Activated naive CD8-positive, alpha-beta T cell treated with anti-CD3 and anti-CD28 coated beads, Interleukin-2, amount 50 U/mL, for 24 hours (primary cell): ENCODE measurements at regions not wholly inside any gene's neighbourhood (a gene's known extent, or its start where the extent isn't known, plus 50 kb on each side); places are given as distances from the start of the nearest gene placed in this dataset.

Source experiments
- ATAC-seq: fragments of 150-1000 bp; cut with Tn5 transposase; one replicate; pipeline ENCODE4 v1.10.0; 2021
- DNase-seq: peaks from one replicate; pipeline ENCODE4 v3.0.0; 2021
- H3K27ac Mint-ChIP-seq: one replicate; pipeline ENCODE4 v1.8.0; 2021; ENCODE audit warnings: mild to moderate bottlenecking, mixed read lengths
- H3K27me3 Mint-ChIP-seq: one replicate; pipeline ENCODE4 v1.8.0; 2021; ENCODE audit warnings: mixed read lengths
- H3K36me3 Mint-ChIP-seq: one replicate; pipeline ENCODE4 v1.8.0; 2021; ENCODE audit warnings: low read depth, mixed read lengths
- H3K4me1 Mint-ChIP-seq: one replicate; pipeline ENCODE4 v1.8.0; 2021; ENCODE audit warnings: mixed read lengths
- H3K4me3 Mint-ChIP-seq: one replicate; pipeline ENCODE4 v1.8.0; 2021; ENCODE audit warnings: mild to moderate bottlenecking, moderate library complexity, mixed read lengths
- H3K9me3 Mint-ChIP-seq: one replicate; pipeline ENCODE4 v1.8.0; 2021; ENCODE audit warnings: mixed read lengths

GRCh38 chr1:108082738-108083562 lies 117.2 kb downstream of the SLC25A24 start:
- H3K27me3 Mint-ChIP-seq, result no peaks in the 10 kb centered on the region
- no peak overlapping the region for H3K4me3 Mint-ChIP-seq
- H3K27ac Mint-ChIP-seq, result peak overlapping the region; percentile 52
- peaks cover 60% of the 10 kb centered on the region for H3K4me1 Mint-ChIP-seq
- DNase-seq (peak; percentile 7), ATAC-seq (peak; percentile 52)
- peaks cover 5% of the 10 kb centered on the region for H3K36me3 Mint-ChIP-seq
- H3K9me3 Mint-ChIP-seq, result peaks cover 9% of the 10 kb centered on the region

- no peak for DNase-seq
- Mint-ChIP-seq H3K9me3 (peaks cover 9% of the 10 kb centered on the region), H3K27ac (peak overlapping the region; percentile 84), H3K4me1 (peaks cover 69% of the 10 kb centered on the region), H3K27me3 (no peaks in the 10 kb centered on the region), H3K36me3 (peaks cover 5% of the 10 kb centered on the region), H3K4me3 (peak overlapping the region; percentile 1)
- ATAC-seq, result no peak
Observed at GRCh38 chr1:108082001-108082400, 117.0 kb upstream of the VAV3 start.

- peaks cover 69% of the 10 kb centered on the region for H3K4me1 Mint-ChIP-seq
- H3K9me3 Mint-ChIP-seq, result peaks cover 9% of the 10 kb centered on the region
- peak overlapping the region; percentile 21 for H3K4me3 Mint-ChIP-seq
- DNase-seq (peak; percentile 60), ATAC-seq (peak; percentile 82)
- H3K27me3 Mint-ChIP-seq, result no peaks in the 10 kb centered on the region
- H3K36me3 Mint-ChIP-seq, result peaks cover 5% of the 10 kb centered on the region
- H3K27ac Mint-ChIP-seq, result peak overlapping the region; percentile 84
Observed at GRCh38 chr1:108080448-108080847, 115.5 kb upstream of the VAV3 start.

- peaks cover 5% of the 10 kb centered on the region for H3K36me3 Mint-ChIP-seq
- peak; percentile 34 for ATAC-seq
Observed at GRCh38 chr1:108079440-108080025, 114.6 kb upstream of the VAV3 start.

GRCh38 chr1:108077991-108078390 lies 113.0 kb upstream of the VAV3 start:
- Mint-ChIP-seq H3K4me3 (peak overlapping the region; percentile 10), H3K4me1 (peaks cover 59% of the 10 kb centered on the region), H3K27me3 (no peaks in the 10 kb centered on the region), H3K27ac (peak overlapping the region; percentile 82), H3K36me3 (peaks cover 5% of the 10 kb centered on the region), H3K9me3 (peaks cover 9% of the 10 kb centered on the region)
- DNase-seq (no peak), ATAC-seq (no peak)

More at GRCh38 chr1:108079440-108080025, 114.6 kb upstream of the VAV3 start:
- DNase-seq, result peak; percentile 50
- H3K27ac Mint-ChIP-seq, result peak overlapping the region; percentile 84
- H3K27me3 Mint-ChIP-seq, result no peaks in the 10 kb centered on the region
- peaks cover 9% of the 10 kb centered on the region for H3K9me3 Mint-ChIP-seq
- peaks cover 69% of the 10 kb centered on the region for H3K4me1 Mint-ChIP-seq
- peak overlapping the region; percentile 21 for H3K4me3 Mint-ChIP-seq

- no peaks in the 10 kb centered on the region for H3K36me3 Mint-ChIP-seq
- ATAC-seq (no peak), DNase-seq (no peak)
- H3K27ac Mint-ChIP-seq, result no peak overlapping the region
- H3K4me1 Mint-ChIP-seq, result peaks cover 39% of the 10 kb centered on the region
- H3K4me3 Mint-ChIP-seq, result no peak overlapping the region
- no peaks in the 10 kb centered on the region for H3K9me3 Mint-ChIP-seq
- H3K27me3 Mint-ChIP-seq, result no peaks in the 10 kb centered on the region
Observed at GRCh38 chr1:108075055-108075454, 110.1 kb upstream of the VAV3 start.

GRCh38 chr1:108072776-108073175 lies 107.8 kb upstream of the VAV3 start:
- H3K27ac Mint-ChIP-seq, result no peak overlapping the region
- no peaks in the 10 kb centered on the region for H3K9me3 Mint-ChIP-seq
- DNase-seq (no peak), ATAC-seq (no peak)
- peaks cover 23% of the 10 kb centered on the region for H3K4me1 Mint-ChIP-seq
- H3K36me3 Mint-ChIP-seq, result no peaks in the 10 kb centered on the region
- no peak overlapping the region for H3K4me3 Mint-ChIP-seq
- no peaks in the 10 kb centered on the region for H3K27me3 Mint-ChIP-seq

- Mint-ChIP-seq H3K4me3 (no peak overlapping the region), H3K36me3 (no peaks in the 10 kb centered on the region), H3K27me3 (no peaks in the 10 kb centered on the region), H3K27ac (no peak overlapping the region), H3K4me1 (peaks cover 21% of the 10 kb centered on the region), H3K9me3 (no peaks in the 10 kb centered on the region)
- ATAC-seq (no peak), DNase-seq (no peak)
Observed at GRCh38 chr1:108072212-108072611, 107.2 kb upstream of the VAV3 start.

- Mint-ChIP-seq H3K4me3 (no peak overlapping the region), H3K4me1 (peaks cover 25% of the 10 kb centered on the region), H3K27me3 (no peaks in the 10 kb centered on the region), H3K27ac (no peak overlapping the region), H3K9me3 (no peaks in the 10 kb centered on the region), H3K36me3 (no peaks in the 10 kb centered on the region)
- ATAC-seq (peak; percentile 36), DNase-seq (no peak)
Observed at GRCh38 chr1:108071601-108072000, 106.6 kb upstream of the VAV3 start.

- Mint-ChIP-seq H3K4me3 (no peak overlapping the region), H3K27ac (no peak overlapping the region), H3K9me3 (no peaks in the 10 kb centered on the region), H3K36me3 (no peaks in the 10 kb centered on the region), H3K27me3 (no peaks in the 10 kb centered on the region), H3K4me1 (peaks cover 26% of the 10 kb centered on the region)
- DNase-seq (no peak), ATAC-seq (no peak)
Observed at GRCh38 chr1:108070662-108071061, 105.7 kb upstream of the VAV3 start.

- H3K4me3 Mint-ChIP-seq, result no peak overlapping the region
- H3K36me3 Mint-ChIP-seq, result no peaks in the 10 kb centered on the region
- no peak for DNase-seq
- no peak overlapping the region for H3K27ac Mint-ChIP-seq
- peaks cover 31% of the 10 kb centered on the region for H3K4me1 Mint-ChIP-seq
- peaks cover 5% of the 10 kb centered on the region for H3K9me3 Mint-ChIP-seq
- no peaks in the 10 kb centered on the region for H3K27me3 Mint-ChIP-seq
- no peak for ATAC-seq
Observed at GRCh38 chr1:108067884-108068540, 103.0 kb upstream of the VAV3 start.

GRCh38 chr1:108066808-108067207 lies 101.8 kb upstream of the VAV3 start:
- peaks cover 30% of the 10 kb centered on the region for H3K4me1 Mint-ChIP-seq

GRCh38 chr1:108064255-108064654 lies 99.3 kb upstream of the VAV3 start:
- Mint-ChIP-seq H3K27me3 (no peaks in the 10 kb centered on the region), H3K27ac (no peak overlapping the region), H3K9me3 (peaks cover 19% of the 10 kb centered on the region), H3K4me1 (peaks cover 26% of the 10 kb centered on the region), H3K4me3 (no peak overlapping the region), H3K36me3 (peaks cover 4% of the 10 kb centered on the region)
- DNase-seq (no peak), ATAC-seq (no peak)

More at GRCh38 chr1:108066808-108067207, 101.8 kb upstream of the VAV3 start:
- Mint-ChIP-seq H3K4me3 (no peak overlapping the region), H3K27ac (no peak overlapping the region), H3K27me3 (no peaks in the 10 kb centered on the region), H3K9me3 (peaks cover 11% of the 10 kb centered on the region), H3K36me3 (peaks cover under 1% of the 10 kb centered on the region)
- DNase-seq (no peak), ATAC-seq (peak; percentile 59)

GRCh38 chr1:108063703-108064102 lies 98.7 kb upstream of the VAV3 start:
- Mint-ChIP-seq H3K27me3 (no peaks in the 10 kb centered on the region), H3K4me1 (peaks cover 26% of the 10 kb centered on the region), H3K4me3 (no peak overlapping the region), H3K36me3 (peaks cover 4% of the 10 kb centered on the region), H3K27ac (no peak overlapping the region), H3K9me3 (peaks cover 19% of the 10 kb centered on the region)
- no peak for ATAC-seq
- DNase-seq, result no peak

GRCh38 chr1:108059945-108060344 lies 95.0 kb upstream of the VAV3 start:
- Mint-ChIP-seq H3K27ac (no peak overlapping the region), H3K36me3 (peaks cover 4% of the 10 kb centered on the region), H3K9me3 (peaks cover 22% of the 10 kb centered on the region), H3K4me1 (peaks cover 12% of the 10 kb centered on the region), H3K27me3 (no peaks in the 10 kb centered on the region), H3K4me3 (no peak overlapping the region)
- DNase-seq, result no peak
- no peak for ATAC-seq
